GM12874 (cell line): ENCODE measurements at regions not wholly inside any gene's neighbourhood (a gene's known extent, or its start where the extent isn't known, plus 50 kb on each side); places are given as distances from the start of the nearest gene placed in this dataset.

Experiments used
- CTCF ChIP-seq: IDR thresholded peaks from 2 replicates; pipeline ENCODE4 v1.5.1; 2011; ENCODE audit warnings: low read depth, mild to moderate bottlenecking, control low read depth, low read length, moderate library complexity; ENCODE audit not compliant: insufficient read depth

DNA sequence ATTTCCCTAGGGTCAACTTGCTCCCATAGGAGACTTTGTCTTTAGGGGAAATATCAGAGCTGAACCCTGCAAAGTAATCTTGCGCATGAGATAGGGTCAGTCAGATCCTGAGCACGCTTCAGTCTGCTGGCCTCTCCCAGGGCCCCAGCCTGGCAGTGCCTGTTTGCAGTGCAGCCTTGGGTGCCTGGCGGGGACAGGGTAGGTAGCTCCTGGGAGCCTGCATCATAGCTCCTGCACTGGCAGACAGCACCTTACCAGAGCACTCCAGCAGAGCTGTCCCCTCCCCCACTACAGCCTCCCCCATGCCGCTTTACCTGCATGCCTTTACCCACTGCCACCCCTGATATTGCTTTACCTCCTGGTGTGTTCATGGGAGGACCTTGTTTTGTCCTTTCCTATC, 237.3 kb downstream of the CCDC59 start:
- TF ChIP-seq CTCF = no peak

DNA sequence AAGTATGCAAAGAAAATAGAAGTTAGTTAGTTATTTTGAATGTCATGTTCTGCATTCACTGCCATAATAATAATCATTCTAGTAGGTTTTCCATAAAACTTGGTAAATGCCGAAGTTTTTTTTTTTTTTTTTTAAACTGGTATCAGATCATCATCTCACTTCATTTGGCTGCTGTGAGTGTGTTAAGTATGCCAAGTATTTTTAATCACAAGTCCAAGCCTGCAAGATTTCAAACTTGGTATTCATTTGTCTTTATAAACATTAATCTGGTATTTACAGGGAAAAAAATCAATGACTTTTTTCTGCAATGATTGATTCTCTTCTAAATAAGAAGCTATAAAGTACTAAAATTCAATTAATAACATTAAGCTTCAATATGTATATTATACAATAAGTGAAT, 248.9 kb downstream of the CCDC59 start:
- no peak for TF ChIP-seq CTCF

- no peak for TF ChIP-seq CTCF
These were observed 249.6 kb downstream of the CCDC59 start for GRCh38 chr12:82108615-82109014.

- TF ChIP-seq CTCF = no peak
These were observed 259.0 kb downstream of the CCDC59 start for GRCh38 chr12:82099216-82099615.

GRCh38 chr12:82097877-82098276, 260.3 kb downstream of the CCDC59 start:
- no peak for TF ChIP-seq CTCF

DNA sequence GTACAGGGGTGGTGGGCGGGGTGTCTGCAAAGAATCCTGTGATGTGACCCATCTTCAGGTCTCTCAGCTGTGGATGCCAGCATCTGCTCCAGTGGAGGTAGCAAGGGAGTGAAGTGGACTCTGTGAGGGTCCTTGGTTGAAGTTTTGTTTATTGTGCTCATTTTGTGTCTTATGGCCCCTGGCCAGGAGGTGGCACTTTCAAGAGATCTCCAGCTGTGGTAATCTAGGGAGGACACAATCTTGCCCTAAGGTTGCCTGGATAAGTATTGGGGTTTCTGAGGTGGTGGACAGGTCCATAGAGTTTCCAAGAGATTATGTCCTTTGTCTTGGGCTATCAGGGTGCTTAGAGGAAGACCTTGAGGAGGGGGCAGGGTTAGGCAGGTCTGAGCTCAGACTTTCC, 260.7 kb downstream of the CCDC59 start:
- TF ChIP-seq CTCF = no peak

DNA sequence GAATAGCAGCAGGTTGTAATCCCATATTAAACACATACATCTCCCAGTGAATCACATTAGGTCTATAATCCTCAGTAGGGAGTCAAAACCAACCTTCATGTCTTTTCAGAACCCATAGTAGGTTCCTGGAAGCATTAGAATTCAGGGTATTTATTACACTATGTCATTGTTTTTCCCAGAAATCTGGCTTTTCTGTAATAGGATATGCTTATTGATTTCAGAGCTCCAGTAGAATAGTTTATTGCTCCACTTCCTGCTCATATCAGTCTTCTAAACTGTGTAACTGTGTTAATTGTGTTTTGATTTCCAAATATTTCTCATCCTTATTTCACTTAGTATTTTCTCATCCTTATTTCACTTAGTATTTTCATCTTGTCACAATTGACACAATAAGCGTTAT, 268.0 kb downstream of the CCDC59 start:
- TF ChIP-seq CTCF = no peak
